H54 (cell line): ENCODE measurements at regions not wholly inside any gene's neighbourhood (a gene's known extent, or its start where the extent isn't known, plus 50 kb on each side); places are given as distances from the start of the nearest gene placed in this dataset.
"Not testable (repeated sequence)": the region's sequence is repeated elsewhere in the genome, so short reads cannot be mapped to it uniquely, and the experiment has no call there.

Experiments
- DNase-seq: peaks from one replicate; pipeline ENCODE4 v3.0.0; 2011; ENCODE audit warnings: low spot score, mixed read lengths; ENCODE audit not compliant: insufficient read length
- FAIRE-seq: peaks from 3 replicates; lab custom pipeline; 2011; peaks lifted over from hg19 to GRCh38; lab: Jason Lieb, UNC
- POLR2A ChIP-seq: IDR thresholded peaks from 2 replicates; pipeline ENCODE4 v1.6.1; 2011; ENCODE audit warnings: low read depth, mild to moderate bottlenecking, low read length

GRCh38 chr7:131148258-131148657 is 179.4 kb upstream of the MKLN1 start:
- FAIRE-seq = no peak
- TF ChIP-seq POLR2A = no peak

GRCh38 chr7:131148708-131149428 is 178.8 kb upstream of the MKLN1 start:
- FAIRE-seq (no peak), DNase-seq (no peak)
- no peak for TF ChIP-seq POLR2A

More at GRCh38 chr7:131148258-131148657, 179.4 kb upstream of the MKLN1 start:
- no peak for DNase-seq

GRCh38 chr7:131149429-131149773 is 178.3 kb upstream of the MKLN1 start:
- no peak for TF ChIP-seq POLR2A
- no peak for FAIRE-seq
- DNase-seq = no peak

- DNase-seq = no peak
- FAIRE-seq = no peak
- no peak for TF ChIP-seq POLR2A
These were observed 177.8 kb upstream of the MKLN1 start for GRCh38 chr7:131149840-131150239.

GRCh38 chr7:131151034-131151433 is 176.6 kb upstream of the MKLN1 start:
- FAIRE-seq = peak; percentile 50

GRCh38 chr7:131152766-131153165 is 174.9 kb upstream of the MKLN1 start:
- no peak for DNase-seq
- FAIRE-seq = no peak
- TF ChIP-seq POLR2A = no peak

More at GRCh38 chr7:131151034-131151433, 176.6 kb upstream of the MKLN1 start:
- TF ChIP-seq POLR2A = no peak
- DNase-seq = no peak

GRCh38 chr7:131154380-131154779 is 173.3 kb upstream of the MKLN1 start:
- no peak for FAIRE-seq
- no peak for TF ChIP-seq POLR2A
- no peak for DNase-seq

GRCh38 chr7:131157530-131158243 is 170.0 kb upstream of the MKLN1 start:
- FAIRE-seq (no peak), DNase-seq (no peak)
- TF ChIP-seq POLR2A = no peak

GRCh38 chr7:131158244-131158636 is 169.4 kb upstream of the MKLN1 start:
- not testable (repeated sequence) for FAIRE-seq, DNase-seq

GRCh38 chr7:131159961-131160361 is 167.7 kb upstream of the MKLN1 start:
- FAIRE-seq (no peak), DNase-seq (no peak)
- TF ChIP-seq POLR2A = no peak

- no peak for TF ChIP-seq POLR2A
- DNase-seq = no peak
- FAIRE-seq = no peak
These were observed 166.6 kb upstream of the MKLN1 start for GRCh38 chr7:131161103-131161502.

GRCh38 chr7:131164025-131164925 is 163.4 kb upstream of the MKLN1 start:
- no peak for DNase-seq
- TF ChIP-seq POLR2A = no peak
- FAIRE-seq = peak; percentile 6

GRCh38 chr7:131166066-131166465 is 161.6 kb upstream of the MKLN1 start:
- FAIRE-seq (no peak), DNase-seq (no peak)
- TF ChIP-seq POLR2A = no peak
